Sciatic nerve (tissue), 2 donors: ENCODE measurements at regions not wholly inside any gene's neighbourhood (a gene's known extent, or its start where the extent isn't known, plus 50 kb on each side); places are given as distances from the start of the nearest gene placed in this dataset.

Experiments used
- ATAC-seq: fragments of 200-7000 bp; cut with Tn5 transposase; one replicate; pipeline ENCODE4 v1.9.1; 2020; ENCODE audit warnings: mild to moderate bottlenecking, moderate library complexity
- DNase-seq: peaks from one replicate; pipeline ENCODE4 v3.0.0-alpha.2; 2020; ENCODE audit warnings: low spot score
- intact Hi-C: fragments of 100-400 bp; cut with DNase I; formaldehyde crosslinking; loops from one replicate; pipeline ENCODE4 v1.14.2; 2022
- donor health status: DM: no; HTN: no; CAD: no.
- donor health status: DM: no; HTN: no; CAD: no.

DNA sequence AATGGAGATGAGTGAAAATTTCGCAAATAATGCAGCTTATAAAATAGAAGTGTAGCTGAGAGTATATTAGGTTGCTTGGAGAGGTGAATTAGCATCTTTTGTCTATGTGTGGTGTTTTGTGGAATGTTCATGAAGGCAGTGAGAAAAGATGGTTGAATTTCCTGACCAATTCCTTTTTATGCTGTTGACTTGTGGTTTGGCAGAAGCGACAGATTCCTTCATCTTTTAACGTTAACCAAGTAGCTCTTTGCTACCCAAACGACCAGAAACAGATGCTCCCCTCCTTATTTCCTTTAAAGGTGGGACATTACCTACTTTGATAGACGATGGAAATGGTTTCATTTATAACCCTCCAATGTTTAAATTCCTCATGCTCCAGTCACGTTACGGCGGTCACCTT is 390.5 kb downstream of the QKI start:
- no peak for ATAC-seq
- intact Hi-C loops = no loop called here
- no peak for DNase-seq

DNA sequence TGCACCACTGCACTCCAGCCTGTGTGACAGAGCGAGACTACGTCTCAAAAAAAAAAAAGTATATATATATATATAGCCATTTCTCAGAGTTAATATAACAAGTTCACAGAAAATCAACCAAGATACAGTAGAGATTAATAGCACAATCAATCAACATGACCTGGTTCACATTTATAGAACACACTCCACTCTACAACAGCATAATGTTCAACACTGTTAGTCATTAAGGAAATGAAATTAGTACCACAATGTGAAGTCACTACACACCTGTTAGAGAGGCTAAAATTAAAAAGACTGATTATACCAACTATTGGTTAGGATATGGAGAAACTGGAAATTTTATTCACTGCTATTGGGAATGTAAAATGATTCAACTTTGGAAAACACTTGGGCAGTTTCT is 387.7 kb downstream of the QKI start:
- DNase-seq (no peak), ATAC-seq (no peak)
- intact Hi-C loops = no loop called here

DNA sequence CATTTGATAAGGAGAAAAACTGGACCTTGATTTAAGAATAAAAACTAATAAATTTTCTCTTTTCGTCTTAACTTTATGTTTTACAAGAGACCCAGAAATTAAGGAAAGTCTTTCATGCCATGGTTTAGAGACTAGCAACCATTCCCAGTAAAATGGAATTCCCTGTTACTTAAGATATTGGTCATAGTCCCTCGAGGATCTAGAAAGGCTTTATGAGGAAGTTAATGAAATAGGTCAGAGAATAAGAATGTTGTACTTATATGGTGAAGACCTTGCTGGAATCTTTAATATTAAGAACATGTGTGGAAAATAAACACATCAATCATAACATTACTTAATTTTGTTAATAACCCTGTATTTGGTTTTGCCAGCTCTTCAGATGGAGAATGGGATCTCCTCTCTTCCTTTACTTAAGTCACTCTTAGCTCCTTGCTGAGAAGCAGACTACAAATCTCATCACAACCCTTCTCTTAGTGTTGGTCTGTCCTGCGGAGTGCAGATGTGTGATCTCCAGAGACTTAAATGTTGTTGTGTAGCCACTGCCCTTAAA is 382.9 kb downstream of the QKI start:
- ATAC-seq = no peak
- intact Hi-C loops = no loop called here
- no peak for DNase-seq

DNA sequence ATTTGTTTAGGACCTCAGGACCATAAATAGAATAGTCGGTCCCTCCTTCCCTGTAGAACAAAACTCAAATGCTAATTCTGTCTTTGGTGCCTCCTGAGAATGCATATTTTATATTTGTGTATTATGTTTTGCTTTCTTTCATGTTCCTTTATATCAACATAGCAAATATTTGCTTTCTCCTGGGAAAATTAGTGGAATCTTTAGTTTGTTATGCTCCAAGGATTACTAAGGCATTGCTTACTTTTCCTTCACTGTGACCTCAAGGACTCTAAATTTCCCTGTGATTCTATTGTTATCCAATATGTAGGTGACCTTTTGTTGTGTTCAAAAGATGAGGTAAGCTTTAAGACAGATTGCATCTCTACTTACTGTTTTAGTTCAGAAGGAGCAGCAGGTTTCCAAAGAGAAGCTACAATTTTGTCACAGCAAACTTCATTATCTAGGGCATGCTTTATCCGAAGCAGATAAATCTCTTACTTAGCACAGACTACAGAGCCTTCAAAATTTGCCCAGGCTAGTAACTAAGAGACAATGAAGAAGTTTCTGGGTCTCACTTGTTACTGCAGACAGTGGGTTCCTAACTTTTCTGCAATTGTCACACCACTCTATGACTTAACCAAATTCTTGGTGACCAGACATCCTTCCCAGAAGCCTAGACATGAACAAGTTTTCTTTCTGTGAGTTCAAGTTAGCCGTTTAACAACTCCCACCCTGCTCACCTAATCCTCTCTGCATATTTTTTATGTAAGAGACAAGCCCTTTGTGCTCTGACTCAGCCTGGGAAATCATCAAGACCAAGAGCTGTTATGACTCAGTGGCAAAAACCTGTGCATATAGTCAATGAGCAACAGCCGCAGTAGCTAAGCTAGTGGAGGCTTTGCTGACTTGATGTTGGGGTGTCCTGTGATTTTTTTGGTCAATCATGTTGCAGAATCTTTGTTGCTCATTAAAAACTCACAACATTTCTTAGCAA is 378.8 kb downstream of the QKI start:
- ATAC-seq = no peak
- DNase-seq = no peak
- intact Hi-C loops = no loop called here

DNA sequence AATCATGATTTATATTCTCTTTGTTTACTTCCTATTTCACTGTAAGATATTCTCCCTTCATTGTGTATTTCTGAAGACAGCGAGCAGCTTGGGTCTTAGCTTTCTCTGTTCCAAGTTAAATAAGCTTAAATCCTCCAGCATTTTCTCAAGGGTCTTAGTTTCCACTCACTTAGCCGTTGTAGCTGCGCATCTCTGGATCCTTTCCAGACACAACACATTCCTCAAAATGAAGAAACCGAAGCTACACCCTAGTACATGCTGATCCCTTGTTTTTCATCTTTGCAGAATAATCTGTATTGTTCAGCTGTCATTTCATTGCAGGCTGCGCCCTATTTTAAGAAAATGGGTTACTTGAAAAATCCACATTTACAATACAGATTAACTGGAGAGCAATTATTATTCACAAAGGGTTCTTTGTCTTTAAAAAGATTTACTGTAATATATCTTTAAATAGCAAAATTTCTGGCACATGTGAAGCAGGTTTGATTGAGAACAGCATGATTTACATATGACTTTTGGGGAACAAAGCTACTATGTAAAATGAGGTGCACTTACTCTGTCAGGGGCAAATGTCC is 375.8 kb downstream of the QKI start:
- intact Hi-C loops = no loop called here
- ATAC-seq = peak; percentile 97
- no peak for DNase-seq

DNA sequence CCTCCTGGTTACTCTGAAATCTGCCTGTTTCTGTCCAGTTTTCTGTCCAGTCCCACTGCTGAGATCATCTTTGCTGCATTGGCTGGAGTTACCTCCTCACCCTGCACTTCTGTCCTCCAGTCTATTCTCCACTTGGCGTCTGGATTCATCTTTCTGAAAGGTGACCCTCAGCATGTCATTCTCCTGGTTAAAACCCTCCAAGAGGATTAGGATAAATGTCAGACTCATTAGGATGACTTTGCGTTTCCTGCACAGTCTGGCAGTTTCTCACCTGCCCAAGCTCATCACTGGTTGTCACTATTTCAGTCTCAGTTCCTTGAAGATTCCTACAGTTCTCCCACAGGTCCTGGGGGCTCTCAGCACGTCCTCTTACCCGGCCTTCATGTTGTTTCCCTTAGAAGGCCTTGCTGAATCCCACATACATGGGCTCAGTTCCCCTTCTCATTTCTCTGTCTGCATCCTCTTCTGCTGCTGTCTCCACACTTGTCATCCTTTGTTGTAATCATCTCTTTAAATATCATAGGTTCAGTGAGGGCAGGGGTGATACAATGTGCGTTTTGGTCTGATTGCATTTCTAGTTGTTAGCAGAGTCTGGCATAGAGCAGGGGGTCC is 374.8 kb downstream of the QKI start:
- intact Hi-C loops = no loop called here
- no peak for ATAC-seq

DNA sequence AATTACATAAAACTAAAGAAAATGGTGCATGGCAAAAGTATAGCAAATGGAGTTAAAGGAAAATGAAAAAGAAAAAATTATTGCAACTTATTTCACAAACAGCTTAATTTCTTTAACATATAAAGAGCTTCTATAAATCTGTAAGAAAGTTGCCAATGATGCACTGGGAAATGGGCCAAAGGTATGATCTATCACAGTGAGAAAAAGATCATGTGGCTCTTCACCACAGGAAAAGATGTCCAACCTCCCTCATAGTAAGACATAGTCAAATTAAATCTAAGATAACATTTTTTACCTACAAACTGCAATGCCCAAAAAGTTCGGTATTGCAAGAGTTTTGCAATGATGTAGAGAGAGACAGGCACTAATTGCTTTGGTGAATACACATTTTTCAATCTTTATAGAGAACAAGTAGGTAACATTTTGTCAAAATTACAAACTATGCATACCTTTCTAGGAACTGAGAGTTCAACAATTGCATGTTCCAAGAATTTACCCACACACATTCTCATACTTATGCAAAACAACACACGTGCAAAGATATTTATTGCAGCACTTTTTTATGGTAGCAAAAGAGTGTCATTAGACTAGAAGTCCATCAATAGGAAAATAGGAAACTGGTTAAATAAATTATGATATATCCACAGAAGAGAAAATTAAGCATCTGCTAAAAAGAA is 372.6 kb downstream of the QKI start:
- no peak for ATAC-seq
- intact Hi-C loops = no loop called here
- DNase-seq = no peak

More for the DNA sequence above, 374.8 kb downstream of the QKI start:
- no peak for DNase-seq

DNA sequence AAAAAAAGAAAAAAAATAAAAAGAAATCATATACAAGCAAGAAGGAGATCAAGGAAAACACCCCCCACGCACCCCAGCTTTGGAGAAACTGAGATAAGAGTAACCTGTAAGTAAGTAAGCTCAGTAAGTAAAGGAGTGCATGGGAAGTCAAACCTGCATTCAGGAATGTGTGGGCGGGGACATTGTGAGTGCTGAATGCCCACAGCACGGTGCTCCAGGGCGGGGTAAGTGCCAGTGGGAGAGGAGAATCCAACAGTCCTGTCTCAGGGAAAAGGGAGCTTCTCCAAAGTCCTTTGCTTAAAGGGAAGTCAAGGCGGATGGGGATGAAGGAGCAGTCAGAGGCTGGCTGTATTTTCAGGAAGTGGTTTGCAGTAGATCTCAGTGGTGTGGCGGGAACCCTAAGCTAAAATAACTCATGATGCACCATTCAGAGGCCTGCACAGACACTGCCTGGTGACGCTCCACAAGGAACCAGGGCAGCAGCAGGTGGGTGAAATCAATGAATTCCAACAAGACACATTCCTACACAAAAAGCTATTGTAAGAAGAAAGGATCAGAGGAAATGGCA is 368.0 kb downstream of the QKI start:
- ATAC-seq (peak; percentile 68), DNase-seq (no peak)
- intact Hi-C loops = no loop called here

DNA sequence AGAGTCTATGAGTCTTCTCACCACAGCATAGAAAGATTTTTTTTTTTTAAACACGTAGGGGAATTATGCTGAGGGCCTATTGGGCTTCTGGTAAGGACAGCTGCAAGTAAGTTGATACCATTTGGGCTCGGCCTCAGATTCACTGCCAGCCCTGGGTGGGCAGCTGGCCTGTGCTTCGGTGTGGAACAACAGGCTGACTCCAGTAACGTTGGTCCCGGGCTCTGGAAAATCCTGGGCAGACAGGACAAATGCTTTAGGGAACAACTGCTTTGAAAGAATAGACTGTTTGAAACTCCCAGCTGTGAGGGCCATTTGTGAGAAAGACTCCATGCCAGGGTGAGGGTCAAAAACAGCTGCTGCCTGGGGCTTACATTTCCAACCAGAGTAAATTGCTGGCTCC is 366.5 kb downstream of the QKI start:
- DNase-seq = no peak

DNA sequence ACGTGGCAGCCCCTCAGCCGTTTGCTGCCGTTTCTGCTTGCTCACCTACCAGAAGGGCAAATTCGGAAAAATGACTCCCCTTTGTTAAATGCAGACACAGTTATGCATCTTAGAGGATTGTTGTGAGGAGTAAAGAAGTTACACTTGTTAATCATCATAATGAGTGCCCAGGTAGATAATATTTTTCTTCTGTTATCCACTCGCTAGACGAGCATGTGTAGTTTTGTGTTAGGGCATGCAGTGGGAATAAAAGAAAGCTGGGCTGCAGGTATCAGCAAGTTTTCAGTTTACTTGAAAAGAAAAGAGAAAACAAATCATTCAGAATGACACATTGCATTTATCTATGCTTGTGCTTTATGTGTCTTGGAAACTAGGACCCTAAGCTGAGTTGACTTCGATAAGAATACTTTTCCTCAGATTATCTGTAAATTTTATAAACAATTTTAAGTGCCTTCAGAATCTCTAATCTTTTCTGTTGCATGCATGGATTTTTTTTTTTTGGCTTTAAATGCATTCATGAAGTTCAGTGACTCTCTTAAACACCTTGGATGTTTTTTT is 365.3 kb downstream of the QKI start:
- no peak for ATAC-seq
- DNase-seq = no peak

More for the DNA sequence above, 366.5 kb downstream of the QKI start:
- ATAC-seq = peak; percentile 92
- intact Hi-C loops = no loop called here

DNA sequence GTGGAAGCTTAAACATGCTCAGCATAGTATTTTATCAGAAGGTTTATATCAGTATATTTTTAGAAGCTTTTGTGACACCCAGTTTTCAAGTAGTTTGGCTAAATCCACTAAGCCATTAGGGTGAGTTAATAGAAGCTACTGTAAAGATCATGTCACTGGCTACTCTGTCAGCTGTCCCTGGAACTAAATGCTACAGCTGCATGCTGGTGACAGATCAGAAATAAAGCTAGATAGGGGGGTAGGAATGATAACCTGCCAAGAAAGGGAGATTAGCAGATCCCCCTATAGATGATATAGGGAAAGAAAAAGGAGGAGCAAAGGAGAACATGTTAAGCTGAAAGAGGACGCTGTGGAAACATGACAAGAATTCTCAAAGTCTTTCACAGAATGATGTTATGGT is 363.2 kb downstream of the QKI start:
- intact Hi-C loops = no loop called here
- ATAC-seq (no peak), DNase-seq (no peak)

More for the DNA sequence above, 365.3 kb downstream of the QKI start:
- intact Hi-C loops = no loop called here

DNA sequence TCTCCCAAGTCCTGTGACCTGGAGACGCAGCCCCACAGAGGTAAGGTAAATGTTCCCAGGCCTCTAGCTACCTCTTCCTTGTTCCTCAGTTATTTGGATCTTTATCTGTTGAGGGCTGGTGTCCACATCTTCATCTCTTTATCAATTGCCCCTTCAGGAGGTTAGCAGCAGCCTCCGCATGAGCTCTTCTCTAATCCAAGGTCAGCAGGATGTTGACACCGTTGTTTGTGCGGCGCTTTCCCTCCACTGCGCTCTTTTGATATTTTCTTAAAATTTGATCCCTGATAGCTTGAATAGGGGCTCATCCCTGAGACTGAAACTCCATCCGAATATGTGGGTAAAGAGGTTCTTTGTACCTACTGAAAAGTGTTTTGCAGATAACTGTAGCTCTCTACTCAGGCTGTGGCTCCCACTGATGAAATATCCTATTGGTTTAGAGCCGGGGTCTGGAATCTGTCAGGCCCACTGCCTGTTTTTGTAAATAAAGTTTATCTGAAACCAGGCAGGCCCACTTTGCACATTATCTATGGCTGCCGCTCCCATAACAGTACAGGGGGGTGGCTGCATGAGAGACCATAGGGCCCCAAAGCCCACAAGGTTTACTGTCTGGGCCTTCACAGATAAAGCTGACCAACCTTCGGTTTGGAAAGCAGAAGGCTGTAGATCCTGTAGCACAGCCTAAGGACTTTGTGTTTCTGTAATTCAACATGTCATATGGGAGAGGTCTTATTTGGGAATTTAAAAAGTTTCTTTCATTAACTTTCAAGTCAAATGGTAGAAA is 362.6 kb downstream of the QKI start:
- intact Hi-C loops = no loop called here
- DNase-seq = no peak
- ATAC-seq = no peak

DNA sequence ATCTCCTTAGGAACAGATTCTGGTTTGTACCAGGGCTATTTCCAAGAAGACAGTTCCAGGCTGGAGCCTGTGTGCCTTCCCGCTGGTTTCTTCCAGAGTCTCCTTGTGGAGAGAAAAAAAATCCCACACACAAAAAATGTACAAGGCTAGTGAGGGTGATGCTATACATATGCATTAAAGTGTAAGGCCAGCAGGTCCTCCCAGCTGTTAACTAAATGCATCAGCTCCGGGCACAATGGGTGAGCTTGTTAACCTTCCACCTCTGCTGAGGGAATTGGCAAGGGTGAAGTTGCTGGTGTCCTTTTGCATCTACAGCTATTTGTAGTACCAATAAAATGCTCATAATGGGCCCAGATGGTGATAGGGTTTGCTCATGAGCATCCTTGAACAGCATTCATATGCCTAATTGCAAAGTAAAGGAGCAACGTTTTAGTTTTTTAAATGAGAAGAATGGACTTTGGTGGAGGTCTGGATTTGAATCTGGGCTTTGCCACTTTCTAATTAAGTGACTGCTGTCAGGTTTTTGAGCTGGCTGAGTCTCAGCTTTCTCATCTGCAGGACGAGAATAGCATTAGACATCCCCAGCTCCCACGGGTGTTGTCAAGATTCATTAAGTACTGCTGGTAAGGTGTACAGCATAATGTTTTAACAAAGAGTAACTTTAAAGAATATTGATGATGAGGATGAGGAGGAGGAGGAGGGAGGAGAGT is 361.8 kb downstream of the QKI start:
- no peak for ATAC-seq
- intact Hi-C loops = no loop called here

DNA sequence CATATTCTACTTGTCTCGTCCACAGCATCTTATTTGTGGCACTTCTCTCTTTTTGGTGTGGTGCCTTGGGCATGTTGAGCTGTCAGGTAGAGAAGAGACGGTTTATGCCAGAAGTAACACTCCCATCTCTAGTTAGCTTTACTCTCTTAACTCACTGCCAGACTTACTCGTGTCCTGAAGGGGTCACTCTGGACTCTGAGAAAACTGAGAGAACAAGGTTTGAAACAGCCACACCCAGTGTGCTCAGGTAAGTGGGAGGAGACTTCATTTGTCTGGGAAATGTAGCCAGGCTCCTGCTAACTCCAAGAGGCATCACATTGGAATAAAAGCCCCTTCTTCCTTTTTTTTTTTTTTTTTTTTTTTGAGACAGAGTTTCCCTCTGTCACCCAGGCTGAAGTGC is 360.8 kb downstream of the QKI start:
- intact Hi-C loops = no loop called here
- no peak for ATAC-seq
- no peak for DNase-seq

More for the DNA sequence above, 361.8 kb downstream of the QKI start:
- no peak for DNase-seq

DNA sequence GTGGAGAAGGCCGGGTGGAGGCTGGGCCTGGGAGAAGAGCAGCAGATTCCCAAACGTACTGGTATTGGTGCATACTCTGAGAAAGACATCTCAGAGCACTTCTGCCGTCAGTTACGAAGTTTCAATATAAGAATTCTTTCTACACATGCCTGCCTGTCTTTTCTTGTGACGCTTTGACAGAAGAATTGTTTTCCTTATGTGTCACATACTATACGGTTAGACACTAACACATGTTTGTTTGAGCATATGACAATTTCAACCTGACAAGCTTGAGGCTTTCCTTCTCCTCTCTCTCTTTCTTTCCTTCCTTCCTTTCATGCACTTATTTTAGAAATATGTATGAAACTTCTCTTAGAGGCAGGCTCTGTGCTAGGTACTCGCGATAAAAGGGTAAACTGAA is 360.0 kb downstream of the QKI start:
- intact Hi-C loops = no loop called here
- no peak for ATAC-seq

DNA sequence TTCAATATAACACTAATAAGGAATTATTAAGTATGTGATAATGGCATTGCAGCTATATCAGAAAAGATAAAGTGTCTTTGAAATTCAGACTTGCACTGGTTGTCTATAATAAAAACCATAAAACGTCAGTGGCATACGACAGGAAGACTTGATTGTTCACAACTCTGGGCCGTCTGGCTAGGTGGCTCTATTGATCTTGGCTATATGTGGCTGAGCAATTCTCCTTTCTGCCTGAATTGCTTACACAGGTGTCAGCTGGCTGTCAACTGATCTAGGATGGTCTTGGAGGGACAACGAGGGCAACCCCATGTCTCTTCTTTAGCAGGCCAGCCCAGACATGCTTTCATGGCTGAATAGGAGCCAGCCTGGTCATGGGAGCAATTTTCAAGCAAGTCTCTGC is 359.1 kb downstream of the QKI start:
- intact Hi-C loops = no loop called here
- DNase-seq (no peak), ATAC-seq (no peak)

More for the DNA sequence above, 360.0 kb downstream of the QKI start:
- DNase-seq = no peak

DNA sequence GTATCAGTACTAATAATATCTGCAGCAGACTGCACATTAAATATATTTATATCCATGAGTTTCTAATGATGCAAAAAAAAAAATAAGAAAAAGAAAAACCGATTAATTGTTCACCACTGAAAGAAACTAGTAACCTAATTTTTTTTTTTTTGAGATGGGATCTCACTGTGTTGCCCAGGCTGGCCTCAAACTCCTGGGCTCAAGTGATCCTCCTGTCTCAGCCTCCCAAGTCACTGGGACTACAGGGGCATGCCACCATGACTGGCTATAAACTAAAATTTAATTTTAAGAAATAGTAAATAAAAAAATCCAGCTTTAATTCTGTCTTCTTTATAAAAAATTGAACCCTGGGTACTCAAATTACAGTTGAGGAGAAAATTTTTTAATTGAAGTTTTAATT is 358.2 kb downstream of the QKI start:
- intact Hi-C loops = no loop called here
- ATAC-seq = no peak
- no peak for DNase-seq
